ENCODE measurements at regions not wholly inside any gene's neighbourhood (a gene's known extent, or its start where the extent isn't known, plus 50 kb on each side); places are given as distances from the start of the nearest gene placed in this dataset.
"Not testable (repeated sequence)": the region's sequence is repeated elsewhere in the genome, so short reads cannot be mapped to it uniquely, and the experiment has no call there.

DNA sequence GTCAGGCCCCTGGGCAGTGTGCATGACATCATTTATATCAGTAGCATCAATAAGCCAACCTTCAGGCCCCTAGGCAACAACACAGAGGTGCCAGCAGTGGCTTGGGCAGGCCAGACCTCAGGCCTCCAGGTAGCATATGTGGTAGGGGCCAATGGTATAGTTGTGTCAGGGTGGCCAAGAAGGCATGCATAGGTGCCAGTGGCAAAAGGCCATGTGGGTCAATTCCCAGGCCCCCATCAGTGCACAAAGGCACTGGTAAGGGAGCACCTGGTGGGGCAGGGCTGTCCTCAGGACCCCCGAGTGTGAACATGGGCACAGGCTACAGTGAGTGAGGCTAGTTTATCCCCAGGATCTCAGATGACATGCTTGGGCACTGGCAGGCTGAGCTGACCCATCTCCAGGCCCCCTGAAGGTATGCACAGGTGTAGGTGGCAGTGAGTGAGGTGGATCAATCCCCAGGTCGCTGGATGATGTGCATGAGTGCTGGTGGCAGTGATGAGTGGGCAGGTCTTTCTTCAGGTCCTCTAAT is 244.1 kb upstream of the ZNF385D start:
- no peak for DNase-seq

DNA sequence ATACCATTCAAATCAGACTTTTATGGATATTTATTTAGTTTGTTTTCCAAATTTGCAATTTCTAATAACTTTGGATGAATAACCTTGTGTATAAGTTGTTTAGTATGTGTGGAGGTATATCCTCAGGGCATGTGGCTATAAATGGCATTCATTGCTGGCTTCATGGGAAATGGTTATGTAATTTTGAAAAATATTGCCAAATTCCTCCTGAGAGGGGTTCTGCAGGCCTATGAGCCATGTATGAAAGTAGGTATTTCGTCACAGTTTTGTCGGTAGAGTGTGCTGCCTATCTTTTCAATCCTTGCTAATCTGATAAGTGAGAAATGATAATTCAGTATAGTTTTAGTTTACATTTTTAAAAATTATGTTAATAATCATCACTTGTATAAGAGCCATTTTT is 256.4 kb upstream of the ZNF385D start:
- no peak for DNase-seq

DNA sequence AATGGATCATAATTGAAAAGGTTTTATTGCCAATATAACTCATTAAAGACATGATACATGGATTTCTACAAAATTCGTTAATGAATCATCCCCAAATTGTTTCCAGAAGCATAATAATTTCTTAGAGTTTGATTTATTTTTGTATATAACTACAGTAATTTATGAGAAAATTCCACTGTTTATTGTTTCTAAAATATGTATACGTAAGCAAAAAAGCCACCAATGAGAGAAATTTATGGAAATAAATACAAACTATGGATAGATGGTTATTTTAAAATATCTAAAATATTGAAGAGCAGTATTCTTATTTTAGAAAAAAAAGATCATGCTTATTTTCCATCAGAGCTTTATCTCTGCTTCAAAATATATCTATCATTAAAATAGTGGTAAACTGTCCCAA is 260.0 kb upstream of the ZNF385D start:
- no peak for DNase-seq

- no peak for DNase-seq
Measured at GRCh38 chr3:22012471-22012870, 261.5 kb upstream of the ZNF385D start.

DNA sequence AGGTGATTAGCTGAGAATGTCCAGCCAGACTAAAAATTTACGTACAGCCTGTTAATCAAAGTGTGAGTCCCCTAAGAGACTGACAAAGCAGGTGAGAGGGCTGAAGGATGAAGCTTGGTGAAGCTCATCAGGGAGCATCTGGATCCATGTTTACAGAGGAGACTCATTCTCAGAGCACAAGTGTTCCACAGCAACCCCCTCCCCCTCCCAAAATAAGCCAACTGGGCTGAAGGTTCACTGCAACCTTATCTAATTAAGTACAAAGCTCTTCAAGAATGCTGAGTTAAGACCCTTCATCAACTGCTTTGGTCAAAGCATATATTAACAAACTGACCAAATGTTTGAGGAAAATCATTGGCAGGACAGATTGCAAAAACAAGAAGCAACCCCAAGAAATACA is 262.6 kb upstream of the ZNF385D start:
- DNase-seq: no peak

- no peak for DNase-seq
Measured at GRCh38 chr3:22016197-22016596, 265.2 kb upstream of the ZNF385D start.

- not testable (repeated sequence) for DNase-seq
Measured at GRCh38 chr3:22024638-22025037, 273.6 kb upstream of the ZNF385D start.

- DNase-seq: no peak
Measured at GRCh38 chr3:22029480-22029879, 278.5 kb upstream of the ZNF385D start.

DNA sequence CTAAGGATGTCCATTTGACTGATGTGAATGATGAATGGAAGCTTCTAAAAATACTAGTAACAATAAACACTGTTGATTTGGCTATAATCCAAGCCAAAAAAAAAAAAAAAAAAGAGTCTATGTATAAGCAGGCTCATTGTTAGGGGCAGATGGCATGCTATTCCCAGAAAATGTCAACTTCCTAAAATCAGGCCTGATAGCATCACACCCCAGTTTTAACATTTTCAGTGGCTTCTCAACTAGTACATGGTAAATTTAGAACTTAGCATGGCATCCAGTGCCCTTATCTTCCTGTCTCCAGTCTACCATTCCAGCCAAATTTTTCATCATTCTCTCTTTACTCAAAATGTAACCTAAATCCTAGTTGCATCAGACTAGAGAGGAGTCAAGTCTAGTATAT is 288.2 kb upstream of the ZNF385D start:
- no peak for DNase-seq

GRCh38 chr3:22040150-22040549 is 289.1 kb upstream of the ZNF385D start:
- no peak for DNase-seq

GRCh38 chr3:22045882-22046281 is 294.9 kb upstream of the ZNF385D start:
- DNase-seq: no peak

DNA sequence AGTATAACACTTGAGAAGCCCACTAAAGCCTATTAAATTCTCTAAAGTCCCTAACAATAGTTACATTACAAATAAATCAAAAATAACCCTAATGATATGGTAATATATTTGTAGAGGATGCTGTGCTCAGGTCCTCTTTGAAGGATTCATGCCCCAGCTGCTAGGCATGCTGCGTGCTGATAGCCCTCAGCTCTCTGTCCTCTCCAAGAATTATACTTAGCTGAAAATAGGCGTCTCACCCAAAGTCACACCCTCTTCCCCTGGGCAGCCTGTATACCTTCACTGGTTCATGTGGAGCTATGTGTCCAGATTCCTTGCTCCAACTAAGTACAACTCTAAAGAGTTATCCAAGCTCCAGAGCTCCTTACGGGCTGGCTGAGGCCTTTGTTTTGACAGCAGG is 312.5 kb upstream of the ZNF385D start:
- no peak for DNase-seq

GRCh38 chr3:22068619-22069018 is 317.6 kb upstream of the ZNF385D start:
- DNase-seq: no peak

DNA sequence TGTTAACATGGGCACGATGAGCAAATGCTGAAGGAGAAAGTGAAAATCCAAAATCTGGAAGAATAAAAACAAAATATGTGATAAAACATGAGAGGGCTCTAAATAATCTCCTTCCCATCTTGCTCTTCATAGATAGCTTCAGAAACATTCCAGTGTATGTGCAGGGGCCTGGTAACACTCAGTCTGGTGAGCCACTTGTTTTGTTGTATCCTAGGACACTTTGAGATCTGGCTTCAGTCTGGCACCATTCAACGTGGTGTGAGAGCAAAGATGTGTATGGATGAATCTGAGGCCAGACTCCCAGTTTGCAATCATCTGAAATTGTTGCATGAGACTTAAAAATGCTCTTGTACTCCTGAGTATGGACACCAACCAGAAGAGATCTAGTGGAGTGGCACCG is 337.2 kb upstream of the ZNF385D start:
- no peak for DNase-seq

- DNase-seq: no peak
Measured at GRCh38 chr3:22089284-22089683, 338.3 kb upstream of the ZNF385D start.

DNA sequence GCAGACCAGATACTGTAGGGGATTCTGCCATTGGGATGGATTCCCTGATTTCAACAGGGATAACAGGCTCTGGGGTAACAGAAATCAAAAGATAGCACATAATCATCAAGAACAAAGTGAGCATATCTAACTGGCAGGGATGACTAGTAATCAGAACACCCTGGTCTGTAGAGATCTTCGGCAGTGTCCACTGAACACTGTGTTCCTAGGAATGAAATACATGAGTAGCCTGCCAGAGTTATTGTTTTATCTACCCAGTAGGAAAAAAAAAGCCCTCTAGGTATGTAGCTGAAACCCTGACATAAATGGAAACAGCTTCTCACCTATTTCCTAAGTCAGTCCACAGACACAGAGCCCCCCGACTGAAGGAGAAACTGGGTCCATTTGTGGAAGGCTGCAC is 340.3 kb upstream of the ZNF385D start:
- no peak for DNase-seq

DNA sequence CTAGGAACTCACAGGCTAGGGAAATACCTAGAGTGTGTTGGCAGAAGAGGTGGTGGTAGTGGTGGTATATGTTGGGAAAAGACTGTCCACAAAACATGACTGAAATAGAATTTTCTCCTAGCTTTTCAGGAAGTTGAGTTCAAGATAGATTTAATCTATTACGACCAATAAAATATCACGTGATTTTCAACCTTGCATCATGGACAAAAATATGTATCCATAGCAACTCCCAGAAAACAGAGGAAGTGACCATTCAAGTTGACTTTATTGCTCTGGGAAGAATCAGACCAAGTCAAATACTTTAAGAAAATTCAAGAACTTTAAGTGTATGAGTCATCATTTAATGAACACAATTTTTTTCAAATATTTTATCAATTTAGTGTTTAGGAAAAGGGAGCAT is 347.0 kb upstream of the ZNF385D start:
- DNase-seq: no peak

- DNase-seq: no peak
Measured at GRCh38 chr3:22101351-22101750, 350.3 kb upstream of the ZNF385D start.

- no peak for DNase-seq
Measured at GRCh38 chr3:22101811-22102210, 350.8 kb upstream of the ZNF385D start.

GRCh38 chr3:22103423-22103822 is 352.4 kb upstream of the ZNF385D start:
- no peak for DNase-seq

GRCh38 chr3:22106213-22106896 is 355.3 kb upstream of the ZNF385D start:
- no peak for DNase-seq

DNA sequence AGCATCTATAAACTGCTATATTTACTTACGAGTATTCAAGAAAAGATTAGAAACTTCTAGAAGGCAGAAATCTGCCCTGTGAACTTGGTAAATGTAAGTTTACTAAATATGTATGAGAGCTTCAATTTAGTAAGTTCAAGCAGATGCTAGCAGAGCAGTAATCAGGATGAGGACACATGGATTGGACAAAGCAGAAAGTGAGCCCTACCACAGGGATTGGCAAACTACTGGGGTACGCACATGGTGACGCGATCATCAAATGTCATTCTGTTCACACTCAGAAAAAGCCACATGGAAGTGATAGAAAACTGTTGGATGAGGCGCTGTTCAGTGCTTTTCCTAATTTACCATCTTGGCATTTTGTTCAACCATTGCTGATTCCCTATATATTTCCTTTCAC is 360.2 kb upstream of the ZNF385D start:
- no peak for DNase-seq

DNA sequence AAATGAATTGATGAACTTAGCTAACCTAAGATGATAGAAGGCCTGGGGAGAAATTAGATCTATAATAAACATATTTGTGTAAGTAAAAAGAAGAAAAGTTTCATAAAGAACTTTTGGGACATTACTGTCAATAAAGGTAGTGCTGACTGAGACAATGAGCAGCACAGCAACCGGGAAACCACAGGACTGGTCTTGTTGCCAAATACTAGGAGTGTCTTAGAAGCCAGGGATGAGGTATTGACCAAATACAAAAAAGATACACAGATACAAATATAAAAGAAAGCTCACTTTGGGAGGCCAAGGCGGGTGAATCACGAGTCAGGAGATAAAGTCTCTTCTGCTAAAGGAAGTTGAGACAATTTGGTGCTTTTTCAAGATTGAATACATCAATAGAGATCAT is 362.4 kb upstream of the ZNF385D start:
- no peak for DNase-seq

GRCh38 chr3:22115581-22115980 is 364.6 kb upstream of the ZNF385D start:
- no peak for DNase-seq

DNA sequence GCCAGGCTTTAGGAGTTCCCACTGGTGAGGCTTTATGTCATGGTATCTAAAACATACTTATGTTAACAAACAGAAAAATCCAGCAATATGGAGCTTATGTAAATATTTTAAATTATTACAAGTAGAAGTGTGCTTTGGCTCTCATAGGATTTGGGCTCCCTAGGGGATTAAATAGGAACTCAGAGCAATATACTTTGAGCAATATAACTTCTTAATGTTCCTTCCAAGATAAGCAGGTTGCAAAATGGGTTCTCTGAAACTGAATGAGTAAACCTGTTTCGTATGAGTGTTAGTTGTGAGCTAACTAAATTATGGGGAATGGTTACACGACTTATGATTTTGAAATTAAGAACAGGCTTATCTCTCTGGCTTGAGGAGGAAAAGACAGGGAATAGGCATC is 366.1 kb upstream of the ZNF385D start:
- DNase-seq: no peak
